Endodermal cell (in vitro differentiated cells): ENCODE measurements at regions not wholly inside any gene's neighbourhood (a gene's known extent, or its start where the extent isn't known, plus 50 kb on each side); places are given as distances from the start of the nearest gene placed in this dataset.

ENCODE experiments used
- DNase-seq: peaks from one replicate; pipeline ENCODE4 v3.0.0-alpha.2; 2017
- H3K27ac ChIP-seq: 2 replicates; pipeline ENCODE4 v1.5.1; 2013; ENCODE audit warnings: mild to moderate bottlenecking, low read depth, low read length, moderate library complexity
- H3K27me3 ChIP-seq: 2 replicates; pipeline ENCODE4 v1.6.1; 2013; ENCODE audit warnings: mild to moderate bottlenecking, low read length, moderate library complexity; ENCODE audit not compliant: insufficient read depth, control insufficient read depth, poor library complexity, severe bottlenecking
- H3K36me3 ChIP-seq: 2 replicates; pipeline ENCODE4 v1.7.0; 2013; ENCODE audit warnings: mild to moderate bottlenecking, low read length, moderate library complexity; ENCODE audit not compliant: control insufficient read depth, insufficient read depth
- H3K4me1 ChIP-seq: one replicate; pipeline ENCODE4 v1.7.0; 2013; ENCODE audit warnings: low read length; ENCODE audit not compliant: control insufficient read depth, insufficient read depth
- H3K4me3 ChIP-seq: 2 replicates; pipeline ENCODE4 v1.5.1; 2013; ENCODE audit warnings: mild to moderate bottlenecking, low read length, moderate library complexity
- H3K9ac ChIP-seq: 2 replicates; pipeline ENCODE4 v1.6.1; 2013; ENCODE audit warnings: mild to moderate bottlenecking, low read length, moderate library complexity; ENCODE audit not compliant: poor library complexity, severe bottlenecking; ENCODE audit errors: extremely low read depth
- H3K9me3 ChIP-seq: 2 replicates; pipeline ENCODE4 v1.6.1; 2013; ENCODE audit warnings: mild to moderate bottlenecking, low read length, moderate library complexity; ENCODE audit not compliant: control insufficient read depth
- H3K27ac Mint-ChIP-seq: 2 replicates; pipeline ENCODE4 v1.8.0; 2020; ENCODE audit warnings: mixed read lengths
- H3K27me3 Mint-ChIP-seq: 2 replicates; pipeline ENCODE4 v1.8.0; 2021; ENCODE audit warnings: mild to moderate bottlenecking, mixed read lengths; ENCODE audit not compliant: insufficient read depth
- H3K36me3 Mint-ChIP-seq: 2 replicates; pipeline ENCODE4 v1.8.0; 2020; ENCODE audit warnings: low read depth, mixed read lengths
- H3K4me1 Mint-ChIP-seq: 2 replicates; pipeline ENCODE4 v1.8.0; 2020; ENCODE audit warnings: mixed read lengths
- H3K4me3 Mint-ChIP-seq: 2 replicates; pipeline ENCODE4 v1.8.0; 2020; ENCODE audit warnings: mild to moderate bottlenecking, moderate library complexity, mixed read lengths
- H3K9me3 Mint-ChIP-seq: 2 replicates; pipeline ENCODE4 v1.8.0; 2020; ENCODE audit warnings: mild to moderate bottlenecking, mixed read lengths
- CTCF ChIP-seq: fragments of 200-600 bp; sonication (generic); conservative IDR thresholded peaks from 2 replicates; pipeline ENCODE4 v1.5.0; 2021; ENCODE audit warnings: antibody characterized with exemption, mild to moderate bottlenecking
- WGBS, 2 experiments: methylation state at CpG; one replicate each; pipeline versions ENCODE4 v1.1.5 to v1.1.7; 2013; ENCODE audit warnings: missing lambda C conversion rate in 2 of 2, mixed read lengths in 1 of 2; ENCODE audit not compliant: insufficient coverage in 1 of 2, insufficient read length in 1 of 2; 5-methylcytosine and 5-hydroxymethylcytosine counted together

- Histone ChIP-seq H3K9ac (no peak overlapping the region), H3K4me3 (no peak overlapping the region), H3K9me3 (peaks cover 16% of the 10 kb centered on the region), H3K27me3 (no peaks in the 10 kb centered on the region), H3K27ac (no peak overlapping the region), H3K4me1 (no peaks in the 10 kb centered on the region), H3K36me3 (no peaks in the 10 kb centered on the region)
- Mint-ChIP-seq H3K27ac (no peak overlapping the region), H3K36me3 (no peaks in the 10 kb centered on the region), H3K27me3 (no peaks in the 10 kb centered on the region), H3K4me1 (no peaks in the 10 kb centered on the region), H3K4me3 (no peak overlapping the region), H3K9me3 (peaks cover 45% of the 10 kb centered on the region)
- 76 to 81% methylated on average over 8 to 13 of the region's 13 CpGs for WGBS, 2 experiments
- no peak for TF ChIP-seq CTCF
- DNase-seq: no peak
These were observed 208.6 kb downstream of the DCDC2C start for GRCh38 chr2:3911882-3912455.

GRCh38 chr2:3913166-3913565 is 209.8 kb downstream of the DCDC2C start:
- Histone ChIP-seq H3K9me3 (peaks cover 12% of the 10 kb centered on the region), H3K27ac (no peak overlapping the region), H3K9ac (no peak overlapping the region), H3K36me3 (no peaks in the 10 kb centered on the region), H3K4me3 (no peak overlapping the region), H3K4me1 (no peaks in the 10 kb centered on the region), H3K27me3 (no peaks in the 10 kb centered on the region)
- no peak for DNase-seq
- 93% methylated on average over 9 to 12 of the region's 12 CpGs for WGBS, 2 experiments
- peaks cover 33% of the 10 kb centered on the region for H3K9me3 Mint-ChIP-seq
- H3K36me3 Mint-ChIP-seq: no peaks in the 10 kb centered on the region
- H3K4me1 Mint-ChIP-seq: no peaks in the 10 kb centered on the region
- H3K27me3 Mint-ChIP-seq: no peaks in the 10 kb centered on the region
- H3K27ac Mint-ChIP-seq: no peak overlapping the region
- no peak for TF ChIP-seq CTCF
- no peak overlapping the region for H3K4me3 Mint-ChIP-seq

GRCh38 chr2:3914241-3914640 is 210.9 kb downstream of the DCDC2C start:
- no peak overlapping the region for H3K27ac Mint-ChIP-seq
- H3K4me1 ChIP-seq: no peaks in the 10 kb centered on the region
- no peak overlapping the region for H3K27ac ChIP-seq
- H3K36me3 ChIP-seq: no peaks in the 10 kb centered on the region
- H3K4me3 ChIP-seq: no peak overlapping the region
- 90% methylated on average over 3 of the region's 3 CpGs; no CpG with 5 or more reads in 1 of the 2 experiments for WGBS, 2 experiments
- no peaks in the 10 kb centered on the region for H3K27me3 Mint-ChIP-seq
- TF ChIP-seq CTCF: no peak
- H3K4me3 Mint-ChIP-seq: no peak overlapping the region
- no peaks in the 10 kb centered on the region for H3K4me1 Mint-ChIP-seq
- H3K9me3 Mint-ChIP-seq: peaks cover 22% of the 10 kb centered on the region
- no peak for DNase-seq
- no peak overlapping the region for H3K9ac ChIP-seq
- H3K36me3 Mint-ChIP-seq: no peaks in the 10 kb centered on the region
- H3K9me3 ChIP-seq: peaks cover 2% of the 10 kb centered on the region
- H3K27me3 ChIP-seq: no peaks in the 10 kb centered on the region
